Gastroesophageal sphincter (tissue), 2 donors: ENCODE measurements at regions not wholly inside any gene's neighbourhood (a gene's known extent, or its start where the extent isn't known, plus 50 kb on each side); places are given as distances from the start of the nearest gene placed in this dataset.

ENCODE experiments used
- POLR2A ChIP-seq, 2 donors: fragments of 450-650 bp; IDR thresholded peaks; one replicate each; pipeline ENCODE4 v1.6.1; 2017; ENCODE audit warnings: antibody characterized with exemption in 2 of 2, mild to moderate bottlenecking in 2 of 2, moderate library complexity in 1 of 2
- POLR2AphosphoS5 ChIP-seq: sonication (generic); formaldehyde crosslinking; IDR thresholded peaks from one replicate; pipeline ENCODE4 v1.6.1; 2017; ENCODE audit warnings: antibody characterized with exemption

GRCh38 chr6:149169761-149170511 lies 147.6 kb upstream of the TAB2 start:
- peak; percentile 54 for TF ChIP-seq POLR2AphosphoS5
- no peak for TF ChIP-seq POLR2A (IDR thresholded peaks at IDR 0.05)
